ENCODE measurements at regions not wholly inside any gene's neighbourhood (a gene's known extent, or its start where the extent isn't known, plus 50 kb on each side); places are given as distances from the start of the nearest gene placed in this dataset.

DNA sequence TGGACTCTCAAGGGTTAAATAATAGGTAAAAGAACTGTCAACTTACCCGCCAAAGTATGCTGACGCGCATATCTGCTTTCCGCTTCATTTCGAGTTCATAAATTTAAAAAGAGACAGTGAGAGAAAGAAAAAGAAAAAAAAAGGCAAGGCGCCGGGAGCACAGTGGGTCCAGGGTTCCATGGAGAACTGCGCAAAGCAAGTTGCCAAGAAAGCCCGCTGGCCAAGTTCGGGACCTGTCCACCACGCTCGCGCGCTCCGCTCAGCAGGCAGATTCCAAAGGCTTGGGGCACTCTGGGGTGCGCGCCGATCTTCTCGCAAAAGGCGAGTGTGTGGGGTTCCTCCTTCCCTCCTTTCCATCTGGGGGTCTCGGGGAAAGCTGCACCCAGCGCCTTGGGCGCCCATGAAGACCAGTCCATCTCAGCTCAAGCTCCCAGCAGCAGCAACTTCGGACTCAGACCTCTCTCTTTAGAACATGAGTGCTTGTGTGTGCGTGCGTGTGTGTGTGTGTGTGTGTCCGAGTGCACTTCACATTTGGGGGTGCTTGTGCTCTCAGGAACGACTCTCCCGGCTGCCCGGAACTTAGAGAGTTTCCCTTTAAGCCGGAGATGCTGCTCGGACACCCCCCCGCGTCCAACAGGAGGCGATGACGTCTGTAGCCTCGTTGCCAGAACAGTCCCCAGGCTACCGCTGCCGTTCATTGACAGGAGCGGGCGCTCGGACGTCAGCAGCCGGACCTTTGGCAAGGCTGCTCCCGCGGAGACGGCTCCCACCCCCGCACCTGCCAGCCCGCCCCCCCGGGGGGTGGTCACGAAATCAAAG, 180.0 kb downstream of the TBXT start:
- TF ChIP-seq JUND (IDR thresholded peaks at IDR 0.05; ENCODE audit: low read depth), result no peak
- peak; percentile 62 to 63 for DNase-seq (ENCODE audit: low read depth in 1 of 2, low spot score in 1 of 2)
- in situ Hi-C loops (cut with HindIII; ENCODE audit: low pct_unique_long_range_greater_than_20kb, low sequenced_read_pairs), result no loop called here

DNA sequence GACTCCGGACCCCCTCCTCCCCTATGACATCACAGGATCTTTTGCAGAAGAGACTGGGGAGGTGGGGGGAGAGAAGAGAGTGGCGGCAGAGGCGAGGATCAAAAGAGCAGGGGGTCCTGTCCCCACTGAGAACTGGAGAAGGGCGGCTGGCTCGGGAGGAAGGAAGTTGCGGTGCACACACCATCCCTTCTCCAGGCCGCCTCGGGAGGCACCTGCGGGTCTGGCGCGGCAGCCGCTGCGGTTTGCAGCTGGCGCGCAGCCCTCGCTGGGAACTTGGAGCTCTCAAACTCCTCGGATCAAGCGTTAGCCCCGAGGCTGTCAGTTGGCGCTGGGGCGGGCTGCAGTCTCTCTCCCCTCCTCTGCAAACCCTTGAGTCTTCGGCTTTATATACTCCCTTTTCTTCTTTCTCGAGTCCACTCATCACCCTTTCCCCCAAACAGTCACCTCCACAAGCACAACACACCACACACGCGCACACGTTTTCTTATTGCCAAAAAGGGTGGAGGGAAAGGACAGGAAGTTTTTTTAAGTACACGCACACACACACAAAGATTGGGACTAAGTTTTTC, 180.7 kb downstream of the TBXT start:
- in situ Hi-C loops (cut with HindIII; ENCODE audit: low pct_unique_long_range_greater_than_20kb, low sequenced_read_pairs), result no loop called here
- TF ChIP-seq JUND (IDR thresholded peaks at IDR 0.05; ENCODE audit: low read depth), result no peak

DNA sequence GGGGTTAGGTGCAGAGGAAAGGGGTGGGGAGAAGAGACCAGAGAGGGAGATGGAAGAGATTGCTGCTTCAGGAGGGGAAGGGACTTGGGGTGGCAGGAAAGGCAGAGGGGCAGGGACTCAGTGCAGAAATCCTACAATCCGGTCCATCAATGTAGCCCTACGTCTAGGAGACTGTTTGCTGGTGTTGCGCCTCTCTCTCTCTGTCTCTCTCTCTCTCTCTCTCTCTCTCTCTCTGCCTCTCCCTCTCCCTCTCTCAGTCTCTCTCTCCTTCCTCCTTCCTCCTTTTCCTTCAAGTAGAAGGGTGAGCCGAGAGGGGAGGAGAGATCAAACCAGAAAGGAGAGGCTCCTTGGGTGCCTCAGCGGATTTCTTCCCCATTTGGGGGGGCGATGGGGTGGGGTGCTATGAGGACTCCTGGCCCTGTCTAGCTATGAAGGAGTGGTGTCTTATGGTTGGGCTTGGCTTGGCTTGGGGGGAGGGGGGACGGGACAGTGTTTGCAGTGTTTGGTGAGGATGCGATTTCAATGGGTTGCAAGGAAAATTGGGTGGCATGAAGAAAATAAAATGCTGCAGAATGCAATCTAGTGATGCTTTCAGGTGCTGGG, 181.2 kb downstream of the TBXT start:
- DNase-seq (ENCODE audit: low read depth in 1 of 2, low spot score in 1 of 2), result no peak
- TF ChIP-seq JUND (IDR thresholded peaks at IDR 0.05; ENCODE audit: low read depth), result no peak
- in situ Hi-C loops (cut with HindIII; ENCODE audit: low pct_unique_long_range_greater_than_20kb, low sequenced_read_pairs), result no loop called here

More for the DNA sequence above, 180.7 kb downstream of the TBXT start:
- peak in 1 of 2 experiments; percentile 4 for DNase-seq (ENCODE audit: low read depth in 1 of 2, low spot score in 1 of 2)

DNA sequence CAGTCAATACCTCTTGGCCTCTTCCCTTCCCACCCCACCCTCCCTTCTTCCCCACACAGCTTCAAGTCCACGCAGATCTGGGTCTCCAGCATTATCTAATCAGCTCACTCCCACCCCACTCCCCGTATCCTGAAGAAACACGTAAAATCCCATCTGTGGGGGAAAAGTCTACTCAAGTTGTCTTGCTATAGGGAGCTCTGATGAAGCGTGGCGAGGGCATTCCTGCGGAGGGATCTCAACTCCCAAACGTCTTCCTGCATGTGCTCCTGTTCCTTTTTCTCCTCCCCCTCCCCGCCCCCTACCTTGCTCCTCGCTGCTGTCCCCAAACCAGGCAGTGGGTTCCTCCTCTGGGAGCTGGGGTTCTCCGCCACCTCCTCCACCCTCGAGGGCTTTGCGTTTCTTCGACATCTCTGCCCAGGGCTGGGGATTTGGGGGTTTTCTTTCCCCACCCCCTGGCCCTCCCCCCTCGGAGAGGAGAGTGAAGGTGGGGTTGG, 181.8 kb downstream of the TBXT start:
- TF ChIP-seq JUND (IDR thresholded peaks at IDR 0.05; ENCODE audit: low read depth), result no peak
- in situ Hi-C loops (cut with HindIII; ENCODE audit: low pct_unique_long_range_greater_than_20kb, low sequenced_read_pairs), result no loop called here
- no peak for DNase-seq (ENCODE audit: low read depth in 1 of 2, low spot score in 1 of 2)

DNA sequence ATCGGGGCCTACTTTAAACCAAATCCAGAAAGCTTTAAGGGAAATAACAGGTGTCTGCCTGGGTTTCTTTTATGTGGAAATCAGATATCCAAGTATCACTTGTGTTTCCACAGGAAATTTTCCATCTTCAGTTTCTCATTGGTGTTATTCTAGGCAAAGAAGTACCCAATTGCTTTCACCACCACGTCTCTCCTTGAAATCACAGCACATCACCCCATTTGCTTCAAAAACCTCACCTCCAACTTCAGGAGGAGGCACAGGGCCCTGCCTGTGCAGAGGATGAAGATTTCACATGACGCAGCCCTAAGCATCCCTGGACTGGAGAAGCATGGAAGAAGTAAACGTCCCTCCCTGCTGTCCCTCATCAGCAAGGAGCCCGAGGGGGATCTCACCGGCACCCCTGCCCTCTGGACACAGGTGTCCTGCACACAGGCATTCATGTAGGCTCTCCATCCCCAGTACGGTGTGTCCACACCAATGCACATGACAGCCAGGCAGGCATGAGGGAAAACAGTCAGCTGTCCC, 182.3 kb downstream of the TBXT start:
- DNase-seq (ENCODE audit: low read depth in 1 of 2, low spot score in 1 of 2), result no peak
- in situ Hi-C loops (cut with HindIII; ENCODE audit: low pct_unique_long_range_greater_than_20kb, low sequenced_read_pairs), result no loop called here
- no peak for TF ChIP-seq JUND (IDR thresholded peaks at IDR 0.05; ENCODE audit: low read depth)

DNA sequence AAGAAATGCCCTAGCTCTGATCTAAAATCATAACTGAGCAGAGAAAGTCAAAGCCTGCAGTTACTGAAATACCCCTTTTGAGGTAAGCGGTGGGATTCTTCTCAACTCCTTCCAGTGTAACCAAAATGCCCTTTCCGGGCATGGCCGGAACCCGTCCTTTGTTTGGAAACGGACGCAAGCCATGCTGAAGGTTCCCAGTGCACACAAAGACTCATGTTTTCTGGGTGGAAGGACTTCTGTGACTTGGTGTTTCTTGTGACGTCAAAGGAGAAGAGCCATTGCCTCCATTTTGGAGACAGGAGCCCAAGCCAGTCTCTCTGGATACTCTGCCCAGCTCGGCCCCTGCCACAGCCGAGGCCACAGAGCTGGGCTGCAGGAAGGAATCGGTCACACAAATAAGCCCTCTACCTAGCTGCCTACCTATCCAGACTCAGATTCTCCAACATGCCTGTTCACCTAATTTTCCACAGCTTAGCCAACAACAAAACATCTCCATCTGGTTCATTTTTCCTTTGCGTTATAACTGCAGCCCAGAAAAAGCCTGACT, 182.8 kb downstream of the TBXT start:
- in situ Hi-C loops (cut with HindIII; ENCODE audit: low pct_unique_long_range_greater_than_20kb, low sequenced_read_pairs), result no loop called here
- TF ChIP-seq JUND (IDR thresholded peaks at IDR 0.05; ENCODE audit: low read depth), result no peak
- DNase-seq (ENCODE audit: low read depth in 1 of 2, low spot score in 1 of 2), result no peak

DNA sequence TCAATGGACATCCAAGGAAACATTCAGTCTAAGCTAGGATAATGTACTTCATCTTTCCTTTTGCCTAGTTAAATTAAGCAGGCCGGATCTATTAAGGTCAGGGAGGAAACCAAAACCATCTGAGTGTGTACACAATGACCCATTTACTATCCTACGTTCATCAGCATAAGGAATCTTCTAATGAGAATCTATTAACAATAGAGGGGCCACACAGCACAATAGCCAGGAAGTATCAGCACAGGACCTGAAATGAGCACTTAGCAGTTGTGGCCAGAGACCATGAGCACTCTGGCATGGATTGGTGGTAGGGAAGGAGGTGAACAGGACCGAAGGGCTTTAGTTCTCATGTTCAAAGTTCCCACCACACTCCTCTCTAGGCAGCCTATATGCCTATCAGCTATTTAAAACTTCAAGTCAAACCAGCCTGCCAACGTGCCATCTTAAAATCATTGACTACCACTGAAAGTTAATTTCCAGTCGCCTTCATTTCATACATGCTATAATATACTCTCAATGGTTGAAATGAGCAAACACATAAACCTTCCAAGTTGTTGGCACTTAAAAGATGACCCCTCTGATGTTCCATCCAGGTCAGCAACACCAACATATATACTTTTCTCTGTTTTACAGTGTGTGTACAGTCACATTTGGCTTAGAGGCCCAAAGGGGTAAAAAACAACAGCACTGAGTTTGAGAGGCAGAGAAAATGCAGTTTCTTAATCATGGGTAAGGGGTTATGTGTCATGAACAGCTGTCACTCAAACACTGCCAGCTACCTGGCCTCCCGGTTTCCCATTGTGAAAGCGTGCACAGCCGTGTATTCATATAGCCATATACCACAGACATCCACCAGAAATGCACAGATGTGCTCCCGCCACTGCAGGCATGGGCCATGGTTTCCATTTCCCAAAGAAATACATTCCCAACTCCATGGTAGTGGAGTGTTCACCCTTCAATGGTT, 184.3 kb downstream of the TBXT start:
- in situ Hi-C loops (cut with HindIII; ENCODE audit: low pct_unique_long_range_greater_than_20kb, low sequenced_read_pairs), result no loop called here
- TF ChIP-seq JUND (IDR thresholded peaks at IDR 0.05; ENCODE audit: low read depth), result no peak
- no peak for DNase-seq (ENCODE audit: low read depth in 1 of 2, low spot score in 1 of 2)

DNA sequence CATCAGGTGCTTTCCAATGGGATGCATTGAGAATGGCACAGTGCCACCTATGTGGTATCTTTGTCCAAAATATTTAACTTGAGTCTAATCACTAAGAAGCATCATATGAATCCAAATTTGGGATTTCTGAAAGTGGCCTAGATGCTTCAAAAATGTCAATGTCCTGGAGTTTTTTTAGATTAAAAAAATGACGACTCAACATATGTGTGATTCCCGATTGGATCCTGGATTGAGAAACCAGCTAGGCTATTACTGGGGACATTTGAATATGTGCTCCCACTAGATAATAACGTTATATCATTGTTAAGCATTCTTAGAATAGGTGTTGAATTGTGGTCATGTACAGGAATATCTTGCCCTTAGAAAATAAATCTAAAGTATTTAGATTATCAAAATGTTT, 189.2 kb downstream of the TBXT start:
- in situ Hi-C loops (cut with HindIII; ENCODE audit: low pct_unique_long_range_greater_than_20kb, low sequenced_read_pairs), result no loop called here
- no peak for TF ChIP-seq JUND (IDR thresholded peaks at IDR 0.05; ENCODE audit: low read depth)
- DNase-seq (ENCODE audit: low read depth in 1 of 2, low spot score in 1 of 2), result no peak

DNA sequence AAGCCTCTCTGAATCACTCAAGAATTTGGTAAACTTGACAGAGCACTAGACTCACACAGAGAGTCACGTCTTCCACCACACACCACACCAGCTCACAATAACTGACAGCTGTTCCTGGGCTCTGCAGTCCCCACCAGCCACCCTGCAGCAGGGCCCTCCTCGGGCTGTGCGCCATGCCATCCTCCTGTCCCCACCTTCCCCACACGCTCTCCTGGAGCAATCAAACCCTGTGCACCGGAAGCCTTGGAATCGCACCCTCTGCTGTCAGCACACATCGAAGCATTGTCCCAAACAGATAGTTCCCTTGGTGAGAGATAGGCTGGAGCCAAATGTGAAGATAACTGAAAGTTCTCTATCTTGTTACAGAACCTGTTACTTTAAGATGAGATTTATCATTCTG, 191.0 kb downstream of the TBXT start:
- TF ChIP-seq JUND (IDR thresholded peaks at IDR 0.05; ENCODE audit: low read depth), result no peak
- DNase-seq (ENCODE audit: low read depth in 1 of 2, low spot score in 1 of 2), result no peak
- in situ Hi-C loops (cut with HindIII; ENCODE audit: low pct_unique_long_range_greater_than_20kb, low sequenced_read_pairs), result no loop called here

DNA sequence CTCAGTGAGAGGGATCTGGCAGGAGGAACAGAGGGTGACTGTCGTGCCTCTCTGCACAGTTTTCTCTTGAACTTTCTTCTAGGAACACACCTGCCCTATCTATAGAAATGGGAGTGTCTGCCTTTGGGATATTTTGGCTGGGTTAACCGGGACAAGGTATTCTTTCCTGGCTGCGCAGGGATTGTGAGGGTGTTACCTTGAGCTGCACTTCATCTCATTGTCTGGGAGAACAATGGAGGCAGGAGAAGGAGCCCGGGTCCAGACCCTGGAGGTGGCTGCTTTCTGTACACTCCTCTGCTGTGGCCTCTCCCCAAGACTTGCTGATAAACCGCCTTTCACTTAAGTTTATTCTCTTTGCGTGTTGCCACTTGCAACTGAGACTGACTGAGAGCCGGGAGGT, 192.8 kb downstream of the TBXT start:
- no peak for TF ChIP-seq JUND (IDR thresholded peaks at IDR 0.05; ENCODE audit: low read depth)
- DNase-seq (ENCODE audit: low read depth in 1 of 2, low spot score in 1 of 2), result no peak
- in situ Hi-C loops (cut with HindIII; ENCODE audit: low pct_unique_long_range_greater_than_20kb, low sequenced_read_pairs), result no loop called here

DNA sequence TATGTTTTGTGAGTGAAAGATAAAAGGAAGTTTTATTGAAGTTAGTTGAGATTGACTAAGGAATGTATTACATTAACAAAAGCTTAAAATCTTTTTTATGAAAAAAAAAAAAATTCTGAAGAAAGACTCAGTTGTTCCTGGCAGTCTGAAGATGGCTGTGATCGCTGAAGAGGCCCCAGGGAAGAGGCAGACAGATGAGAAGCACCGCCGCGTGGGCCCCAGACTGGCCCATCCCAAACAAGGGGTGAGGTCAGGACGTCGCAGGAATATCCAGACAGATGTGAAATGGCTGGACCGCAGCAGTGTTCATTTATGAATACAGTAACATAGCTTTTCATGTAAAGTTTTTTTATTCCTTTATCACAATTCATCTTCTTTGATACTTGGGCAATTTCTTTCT, 194.2 kb downstream of the TBXT start:
- TF ChIP-seq JUND (IDR thresholded peaks at IDR 0.05; ENCODE audit: low read depth), result no peak
- in situ Hi-C loops (cut with HindIII; ENCODE audit: low pct_unique_long_range_greater_than_20kb, low sequenced_read_pairs), result no loop called here
- no peak for DNase-seq (ENCODE audit: low read depth in 1 of 2, low spot score in 1 of 2)

Measured in T47D (cell line).